Spleen (tissue), 11 donors: ENCODE measurements at regions not wholly inside any gene's neighbourhood (a gene's known extent, or its start where the extent isn't known, plus 50 kb on each side); places are given as distances from the start of the nearest gene placed in this dataset.

Source experiments
- DNase-seq: peaks from one replicate; pipeline ENCODE4 v3.0.0-alpha.2; 2020
- H3K27ac ChIP-seq, 8 donors: fragments of 200-600 bp; sonication (generic) in 7 of 8; 1 replicate in 4 of 8; 2 replicates in 4 of 8; pipeline versions ENCODE4 v1.5.0 to v1.8.0; 2016 to 2021; ENCODE audit warnings: inconsistent platforms in 4 of 8, mild to moderate bottlenecking in 4 of 8, moderate library complexity in 1 of 8
- H3K27me3 ChIP-seq, 7 donors: fragments of 200-600 bp; sonication (generic) in 6 of 7; replicated peaks in 1 of 7; 1 replicate in 4 of 7; 2 replicates in 3 of 7; pipeline versions ENCODE4 v1.5.0 to v1.8.0; 2016 to 2021; ENCODE audit warnings: inconsistent platforms in 3 of 7, mild to moderate bottlenecking in 1 of 7
- H3K36me3 ChIP-seq, 6 donors: fragments of 200-600 bp; sonication (generic) in 5 of 6; 1 replicate in 4 of 6; 2 replicates in 2 of 6; pipeline versions ENCODE4 v1.5.0 to v1.8.0; 2016 to 2021; ENCODE audit warnings: inconsistent platforms in 2 of 6
- H3K4me1 ChIP-seq, 6 donors: fragments of 200-600 bp; sonication (generic) in 5 of 6; 1 replicate in 3 of 6; 2 replicates in 3 of 6; pipeline versions ENCODE4 v1.5.0 to v1.8.0; 2016 to 2021; ENCODE audit warnings: inconsistent platforms in 3 of 6
- H3K4me3 ChIP-seq, 8 donors: fragments of 200-600 bp; sonication (generic) in 7 of 8; 1 replicate in 4 of 8; 2 replicates in 4 of 8; pipeline versions ENCODE4 v1.5.0 to v1.8.0; 2016 to 2021; ENCODE audit warnings: inconsistent platforms in 4 of 8, mild to moderate bottlenecking in 4 of 8, moderate library complexity in 2 of 8
- H3K9me3 ChIP-seq, 8 donors: fragments of 200-600 bp; sonication (generic) in 7 of 8; 1 replicate in 4 of 8; 2 replicates in 4 of 8; pipeline versions ENCODE4 v1.5.0 to v1.8.0; 2016 to 2021; ENCODE audit warnings: inconsistent platforms in 4 of 8
- POLR2A ChIP-seq, 3 donors: fragments of 450-650 bp; IDR thresholded peaks; one replicate each; pipeline ENCODE4 v1.5.1; 2017; ENCODE audit warnings: antibody characterized with exemption in 3 of 3, mild to moderate bottlenecking in 1 of 3
- POLR2AphosphoS5 ChIP-seq, 3 donors: sonication (generic); formaldehyde crosslinking; IDR thresholded peaks; one replicate each; pipeline ENCODE4 v1.5.1; 2017; ENCODE audit warnings: antibody characterized with exemption in 3 of 3
- WGBS, 5 donors: extraction: QIAGEN DNeasy Blood & Tissue Kit in 3 of 5; methylation state at CpG; one replicate each; pipeline versions ENCODE4 v1.1.5 to v1.1.7; 2013 to 2018; 5-methylcytosine and 5-hydroxymethylcytosine counted together
- intact Hi-C: fragments of 100-400 bp; cut with DNase I; formaldehyde crosslinking; loops from one replicate; pipeline ENCODE4 v1.15.0; 2023; ENCODE audit warnings: low total_unique reads
- TF ChIP-seq, protein P1 (sequence below), 11 experiments: fragments of 200-600 bp in 7 of 11; fragments of 450-650 bp in 4 of 11; sonication (generic) in 4 of 11; IDR thresholded peaks in 8 of 11; conservative IDR thresholded peaks in 3 of 11; 1 replicate in 7 of 11; 2 replicates in 4 of 11; pipeline versions ENCODE4 v1.4.0 to v1.8.0; 2016 to 2021; ENCODE audit warnings: antibody characterized with exemption in 11 of 11, inconsistent platforms in 4 of 11, mild to moderate bottlenecking in 1 of 11
- donor health status: healthy with polysubstance abuse.
- donor health status: DM: no; HTN: no; CAD: no; lungs with moderate emphysema.
- donor health status: DM: no; HTN: no; CAD: no.
- donor health status: Bipolar disorder and iron deficiency.
- donor health status: healthy.
- donor health status: DM: no; HTN: no; CAD: no.
- donor health status: DM: yes; HTN: yes; CAD: no.

DNA sequence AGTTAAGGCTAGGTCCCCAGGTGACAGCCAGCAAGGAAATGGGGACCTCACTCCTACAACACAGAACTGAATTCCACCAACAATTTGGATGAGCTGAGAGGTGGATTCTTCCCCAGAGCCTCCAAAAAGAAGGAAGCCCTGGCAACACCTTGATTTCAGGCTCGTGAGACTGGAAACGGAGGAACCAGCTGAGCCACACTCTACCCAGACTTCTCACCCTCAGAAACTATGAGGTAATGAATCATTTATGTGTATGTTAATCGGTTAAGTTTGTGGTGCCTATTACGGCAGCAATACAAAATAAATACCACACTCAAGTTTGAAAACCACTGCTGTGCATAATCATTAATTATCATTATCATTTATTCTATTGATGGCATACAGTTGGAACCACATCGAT lies 532.4 kb upstream of the ANKRD30A start:
- 86 to 96% (median 92%) methylated on average over 5 of the region's 5 CpGs for WGBS, 5 donors
- intact Hi-C loops: no loop called here
- Histone ChIP-seq H3K27me3 (no peaks in the 10 kb centered on the region), H3K4me1 (no peaks in the 10 kb centered on the region), H3K4me3 (no peak overlapping the region), H3K36me3 (no peaks in the 10 kb centered on the region), H3K27ac (no peak overlapping the region), H3K9me3 (peaks cover 0 to 9% (median 0%) of the 10 kb centered on the region in 8 donors)
- TF ChIP-seq POLR2AphosphoS5 (IDR thresholded peaks at IDR 0.05) (no peak), POLR2A (IDR thresholded peaks at IDR 0.05) (no peak)
- TF ChIP-seq, protein P1, sequence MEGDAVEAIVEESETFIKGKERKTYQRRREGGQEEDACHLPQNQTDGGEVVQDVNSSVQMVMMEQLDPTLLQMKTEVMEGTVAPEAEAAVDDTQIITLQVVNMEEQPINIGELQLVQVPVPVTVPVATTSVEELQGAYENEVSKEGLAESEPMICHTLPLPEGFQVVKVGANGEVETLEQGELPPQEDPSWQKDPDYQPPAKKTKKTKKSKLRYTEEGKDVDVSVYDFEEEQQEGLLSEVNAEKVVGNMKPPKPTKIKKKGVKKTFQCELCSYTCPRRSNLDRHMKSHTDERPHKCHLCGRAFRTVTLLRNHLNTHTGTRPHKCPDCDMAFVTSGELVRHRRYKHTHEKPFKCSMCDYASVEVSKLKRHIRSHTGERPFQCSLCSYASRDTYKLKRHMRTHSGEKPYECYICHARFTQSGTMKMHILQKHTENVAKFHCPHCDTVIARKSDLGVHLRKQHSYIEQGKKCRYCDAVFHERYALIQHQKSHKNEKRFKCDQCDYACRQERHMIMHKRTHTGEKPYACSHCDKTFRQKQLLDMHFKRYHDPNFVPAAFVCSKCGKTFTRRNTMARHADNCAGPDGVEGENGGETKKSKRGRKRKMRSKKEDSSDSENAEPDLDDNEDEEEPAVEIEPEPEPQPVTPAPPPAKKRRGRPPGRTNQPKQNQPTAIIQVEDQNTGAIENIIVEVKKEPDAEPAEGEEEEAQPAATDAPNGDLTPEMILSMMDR (IDR thresholded peaks at IDR 0.05 in 8 of 11, conservative IDR thresholded peaks at IDR 0.05 in 3 of 11): no peak
- no peak for DNase-seq

DNA sequence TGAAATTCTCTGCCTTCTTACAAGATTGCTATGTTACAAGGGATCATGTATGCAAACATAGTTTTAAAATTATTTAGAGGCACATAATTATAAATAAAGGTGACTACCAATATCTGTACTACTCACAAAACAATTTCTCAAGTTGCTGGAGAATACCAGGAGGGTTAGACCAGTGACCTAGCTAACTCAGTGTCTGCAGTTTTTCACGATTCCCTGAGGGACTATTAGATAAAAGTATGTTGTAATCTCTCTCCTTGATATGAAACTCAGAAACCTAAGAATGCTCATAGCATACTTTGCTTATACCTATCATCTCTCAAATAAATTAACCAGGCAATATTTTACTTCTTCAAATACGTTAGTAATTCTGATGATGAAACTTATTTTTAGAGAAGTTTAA lies 534.0 kb upstream of the ANKRD30A start:
- peaks cover 0 to 10% (median 0%) of the 10 kb centered on the region in 8 donors for H3K9me3 ChIP-seq
- WGBS, 5 donors: 68 to 89% (median 80%) methylated on average over 2 of the region's 2 CpGs
- H3K4me1 ChIP-seq: no peaks in the 10 kb centered on the region
- TF ChIP-seq POLR2AphosphoS5 (IDR thresholded peaks at IDR 0.05): no peak
- TF ChIP-seq, protein P1 (IDR thresholded peaks at IDR 0.05 in 8 of 11, conservative IDR thresholded peaks at IDR 0.05 in 3 of 11): no peak
- no peak for TF ChIP-seq POLR2A (IDR thresholded peaks at IDR 0.05)
- DNase-seq: no peak
- no peak overlapping the region for H3K27ac ChIP-seq
- intact Hi-C loops: no loop called here
- H3K36me3 ChIP-seq: no peaks in the 10 kb centered on the region
- no peak overlapping the region for H3K4me3 ChIP-seq
- H3K27me3 ChIP-seq: no peaks in the 10 kb centered on the region

DNA sequence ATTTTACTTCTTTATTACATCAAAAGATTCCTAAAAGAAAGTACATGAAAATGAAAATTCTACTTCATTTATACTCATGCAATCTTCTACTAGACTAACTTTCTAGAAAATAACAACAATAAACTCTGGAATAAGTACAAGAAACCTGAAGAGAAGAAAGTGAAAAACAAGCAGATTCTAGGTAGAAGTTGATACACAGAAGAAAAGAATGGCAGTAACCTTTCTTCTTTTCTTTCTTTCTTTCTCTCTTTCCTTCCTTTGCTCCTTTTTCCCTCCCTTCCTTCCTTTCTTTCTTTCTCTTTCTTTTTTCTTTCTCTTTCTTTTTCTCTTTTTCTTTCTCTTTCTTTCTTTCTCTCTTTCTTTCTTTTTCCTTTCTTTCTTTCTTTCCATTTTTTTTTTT lies 541.7 kb upstream of the ANKRD30A start:
- no peak overlapping the region for H3K27ac ChIP-seq
- H3K9me3 ChIP-seq: peaks cover 0 to 9% (median 0%) of the 10 kb centered on the region in 8 donors
- intact Hi-C loops: no loop called here
- TF ChIP-seq POLR2AphosphoS5 (IDR thresholded peaks at IDR 0.05) (no peak), POLR2A (IDR thresholded peaks at IDR 0.05) (no peak)
- TF ChIP-seq, protein P1 (IDR thresholded peaks at IDR 0.05 in 8 of 11, conservative IDR thresholded peaks at IDR 0.05 in 3 of 11): no peak
- no peak overlapping the region for H3K4me3 ChIP-seq
- no peak for DNase-seq
- no peaks in the 10 kb centered on the region for H3K27me3 ChIP-seq
- H3K36me3 ChIP-seq: no peaks in the 10 kb centered on the region
- no peaks in the 10 kb centered on the region for H3K4me1 ChIP-seq

DNA sequence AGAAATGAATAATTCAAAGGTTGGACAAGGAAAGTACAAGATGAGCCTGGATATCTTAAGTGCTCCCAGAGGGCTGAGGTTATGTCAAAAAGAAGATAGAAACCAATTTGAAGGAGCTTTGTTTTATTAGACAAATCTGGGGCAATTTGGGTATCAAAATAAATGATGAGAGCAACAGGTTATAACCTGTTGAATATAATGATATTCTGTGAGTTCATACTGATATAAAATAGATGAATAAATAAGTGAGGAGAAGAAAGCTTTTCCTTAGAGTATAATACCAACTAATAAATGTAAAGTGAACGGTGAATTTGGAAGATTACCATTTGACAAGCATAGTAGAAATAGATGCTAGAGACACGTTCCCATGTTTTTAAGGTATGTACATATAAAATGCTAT lies 544.2 kb upstream of the ANKRD30A start:
- Histone ChIP-seq H3K36me3 (no peaks in the 10 kb centered on the region), H3K4me3 (no peak overlapping the region), H3K27ac (no peak overlapping the region), H3K27me3 (no peaks in the 10 kb centered on the region), H3K4me1 (no peaks in the 10 kb centered on the region), H3K9me3 (peaks cover 0 to 4% (median 0%) of the 10 kb centered on the region in 8 donors)
- intact Hi-C loops: no loop called here
- WGBS, 5 donors: 76 to 90% (median 89%) methylated on average over 2 of the region's 2 CpGs
- no peak for DNase-seq
- no peak for TF ChIP-seq POLR2A (IDR thresholded peaks at IDR 0.05)
- TF ChIP-seq POLR2AphosphoS5 (IDR thresholded peaks at IDR 0.05): no peak

DNA sequence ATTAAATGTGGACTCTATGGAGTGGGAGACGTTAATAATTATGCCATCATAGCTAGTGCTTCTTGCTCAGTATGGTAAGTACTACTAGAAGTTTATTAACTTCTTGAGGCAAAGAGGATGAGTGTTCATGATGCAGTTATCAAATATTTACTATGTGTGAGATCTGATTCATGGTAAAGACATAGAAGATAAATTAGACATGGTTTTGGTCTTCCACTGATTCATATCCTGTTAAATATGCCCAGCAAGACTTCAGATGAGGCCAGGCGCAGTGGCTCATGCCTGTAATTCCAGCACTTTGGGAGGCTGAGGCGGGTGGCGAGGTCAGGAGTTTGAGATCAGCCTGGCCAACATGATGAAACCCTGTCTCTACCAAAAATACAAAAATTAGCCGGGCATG lies 547.1 kb upstream of the ANKRD30A start:
- Histone ChIP-seq H3K4me1 (no peaks in the 10 kb centered on the region), H3K27me3 (no peaks in the 10 kb centered on the region), H3K36me3 (no peaks in the 10 kb centered on the region), H3K27ac (no peak overlapping the region), H3K4me3 (no peak overlapping the region), H3K9me3 (peaks cover 0 to 9% (median 0%) of the 10 kb centered on the region in 8 donors)
- DNase-seq: no peak
- intact Hi-C loops: no loop called here
- no peak for TF ChIP-seq POLR2A (IDR thresholded peaks at IDR 0.05)
- no peak for TF ChIP-seq POLR2AphosphoS5 (IDR thresholded peaks at IDR 0.05)
- WGBS, 5 donors: 80 to 95% (median 89%) methylated on average over 5 of the region's 5 CpGs
